ENCODE measurements at regions not wholly inside any gene's neighbourhood (a gene's known extent, or its start where the extent isn't known, plus 50 kb on each side); places are given as distances from the start of the nearest gene placed in this dataset.
A peak's percentile ranks its signal among the peaks of the same experiment; 100 is the strongest.

- H3K4me3 ChIP-seq (replicated peaks; ENCODE audit: low read depth, low read length), result no peak overlapping the region
- TF ChIP-seq CTCF (IDR thresholded peaks at IDR 0.05; ENCODE audit: low read length, missing control alignments), result no peak
These were observed 182.3 kb downstream of the EBLN2 start for GRCh38 chr3:73243740-73244139.

GRCh38 chr3:73245459-73245858 is 184.0 kb downstream of the EBLN2 start:
- TF ChIP-seq CTCF (IDR thresholded peaks at IDR 0.05; ENCODE audit: low read length, missing control alignments), result no peak
- DNase-seq (ENCODE audit: low read depth), result no peak
- no peak overlapping the region for H3K4me3 ChIP-seq (replicated peaks; ENCODE audit: low read depth, low read length)

More at GRCh38 chr3:73243740-73244139, 182.3 kb downstream of the EBLN2 start:
- DNase-seq (ENCODE audit: low read depth), result no peak

GRCh38 chr3:73249047-73249446 is 187.6 kb downstream of the EBLN2 start:
- TF ChIP-seq CTCF (IDR thresholded peaks at IDR 0.05; ENCODE audit: low read length, missing control alignments), result no peak
- no peak for DNase-seq (ENCODE audit: low read depth)
- no peak overlapping the region for H3K4me3 ChIP-seq (replicated peaks; ENCODE audit: low read depth, low read length)

GRCh38 chr3:73254062-73254461 is 192.6 kb downstream of the EBLN2 start:
- no peak for TF ChIP-seq CTCF (IDR thresholded peaks at IDR 0.05; ENCODE audit: low read length, missing control alignments)
- DNase-seq (ENCODE audit: low read depth), result no peak
- no peak overlapping the region for H3K4me3 ChIP-seq (replicated peaks; ENCODE audit: low read depth, low read length)

- no peak for TF ChIP-seq CTCF (IDR thresholded peaks at IDR 0.05; ENCODE audit: low read length, missing control alignments)
- H3K4me3 ChIP-seq (replicated peaks; ENCODE audit: low read depth, low read length), result no peak overlapping the region
- DNase-seq (ENCODE audit: low read depth), result peak; percentile 90
These were observed 194.2 kb downstream of the EBLN2 start for GRCh38 chr3:73255609-73256029.

GRCh38 chr3:73257186-73257585 is 195.7 kb downstream of the EBLN2 start:
- H3K4me3 ChIP-seq (replicated peaks; ENCODE audit: low read depth, low read length), result no peak overlapping the region
- DNase-seq (ENCODE audit: low read depth), result no peak
- no peak for TF ChIP-seq CTCF (IDR thresholded peaks at IDR 0.05; ENCODE audit: low read length, missing control alignments)

GRCh38 chr3:73258057-73258456 is 196.6 kb downstream of the EBLN2 start:
- H3K4me3 ChIP-seq (replicated peaks; ENCODE audit: low read depth, low read length), result no peak overlapping the region
- DNase-seq (ENCODE audit: low read depth), result no peak
- TF ChIP-seq CTCF (IDR thresholded peaks at IDR 0.05; ENCODE audit: low read length, missing control alignments), result no peak
